SJCRH30 (cell line): ENCODE measurements at regions not wholly inside any gene's neighbourhood (a gene's known extent, or its start where the extent isn't known, plus 50 kb on each side); places are given as distances from the start of the nearest gene placed in this dataset.

Source experiments
- DNase-seq, 2 experiments: peaks; one replicate each; pipeline ENCODE4 v3.0.0-alpha.2; 2015 to 2020
- H3K27ac ChIP-seq: fragments of 250-450 bp; sonication (Bioruptor Pico); 2 replicates; pipeline ENCODE4 v1.5.1; 2020; ENCODE audit warnings: mild to moderate bottlenecking, moderate library complexity
- H3K27me3 ChIP-seq: fragments of 250-450 bp; sonication (Bioruptor Pico); 2 replicates; pipeline ENCODE4 v1.5.1; 2020; ENCODE audit warnings: mild to moderate bottlenecking, moderate library complexity
- H3K36me3 ChIP-seq: fragments of 250-450 bp; sonication (Bioruptor Pico); 2 replicates; pipeline ENCODE4 v1.5.1; 2020; ENCODE audit warnings: mild to moderate bottlenecking, moderate library complexity
- H3K4me1 ChIP-seq: fragments of 250-450 bp; sonication (Bioruptor Pico); 2 replicates; pipeline ENCODE4 v1.5.1; 2020; ENCODE audit warnings: mild to moderate bottlenecking, moderate library complexity
- H3K4me3 ChIP-seq: fragments of 250-450 bp; sonication (Bioruptor Pico); 2 replicates; pipeline ENCODE4 v1.5.1; 2020; ENCODE audit warnings: mild to moderate bottlenecking, moderate library complexity
- H3K9me3 ChIP-seq: fragments of 250-450 bp; sonication (Bioruptor Pico); replicated peaks from 2 replicates; pipeline ENCODE4 v1.5.1; 2020; ENCODE audit warnings: mild to moderate bottlenecking, moderate library complexity

DNA sequence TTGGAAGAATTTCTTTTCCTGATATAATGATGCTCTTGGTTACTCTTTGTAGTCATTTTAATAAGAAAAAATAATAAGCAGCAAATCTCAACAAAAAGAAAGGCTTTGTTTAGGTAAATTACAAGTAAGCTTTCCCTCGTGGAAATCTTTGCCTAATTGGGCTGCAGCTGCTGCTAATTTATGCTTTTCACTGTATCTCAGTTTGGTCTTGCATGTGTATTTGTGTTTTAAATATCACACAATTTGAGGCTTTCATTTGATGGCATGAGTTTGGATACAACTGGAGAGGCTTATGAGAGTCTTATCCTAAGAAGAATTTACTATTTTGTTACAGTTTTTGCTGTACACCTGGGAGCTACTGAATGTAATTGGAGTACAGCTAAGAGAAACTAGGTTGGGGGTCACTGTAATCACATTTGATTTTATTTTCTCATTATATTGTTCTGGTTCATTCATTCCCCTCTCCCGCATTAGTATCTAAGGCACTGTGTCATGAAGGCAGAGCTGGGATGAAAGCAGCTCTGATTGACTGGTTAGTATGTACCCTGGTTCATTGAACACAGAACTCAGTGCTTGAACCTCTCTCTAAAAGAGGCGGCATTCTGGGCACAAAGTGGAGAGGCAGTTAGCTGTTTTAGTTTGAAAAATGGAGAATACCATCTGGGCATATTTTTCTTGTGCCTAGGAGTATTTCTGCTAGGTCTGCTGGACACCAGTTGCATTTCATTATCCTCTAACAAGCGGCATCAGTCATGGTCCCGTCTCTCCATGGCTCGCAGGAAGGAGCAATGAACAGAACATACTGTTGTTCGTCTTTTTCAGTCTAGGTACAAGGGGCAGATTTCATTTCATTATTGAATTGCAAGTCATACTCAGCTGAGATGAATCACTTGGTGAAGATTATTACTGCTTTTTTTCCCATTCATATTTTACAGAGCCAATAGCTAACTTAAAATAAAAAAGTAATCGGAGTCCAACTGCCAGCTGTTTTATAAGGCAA, 118.0 kb upstream of the TMEM260 start:
- no peak overlapping the region for H3K4me3 ChIP-seq
- no peaks in the 10 kb centered on the region for H3K27me3 ChIP-seq
- H3K9me3 ChIP-seq = no peaks in the 10 kb centered on the region
- no peaks in the 10 kb centered on the region for H3K36me3 ChIP-seq
- no peaks in the 10 kb centered on the region for H3K4me1 ChIP-seq
- no peak for DNase-seq
- no peak overlapping the region for H3K27ac ChIP-seq

DNA sequence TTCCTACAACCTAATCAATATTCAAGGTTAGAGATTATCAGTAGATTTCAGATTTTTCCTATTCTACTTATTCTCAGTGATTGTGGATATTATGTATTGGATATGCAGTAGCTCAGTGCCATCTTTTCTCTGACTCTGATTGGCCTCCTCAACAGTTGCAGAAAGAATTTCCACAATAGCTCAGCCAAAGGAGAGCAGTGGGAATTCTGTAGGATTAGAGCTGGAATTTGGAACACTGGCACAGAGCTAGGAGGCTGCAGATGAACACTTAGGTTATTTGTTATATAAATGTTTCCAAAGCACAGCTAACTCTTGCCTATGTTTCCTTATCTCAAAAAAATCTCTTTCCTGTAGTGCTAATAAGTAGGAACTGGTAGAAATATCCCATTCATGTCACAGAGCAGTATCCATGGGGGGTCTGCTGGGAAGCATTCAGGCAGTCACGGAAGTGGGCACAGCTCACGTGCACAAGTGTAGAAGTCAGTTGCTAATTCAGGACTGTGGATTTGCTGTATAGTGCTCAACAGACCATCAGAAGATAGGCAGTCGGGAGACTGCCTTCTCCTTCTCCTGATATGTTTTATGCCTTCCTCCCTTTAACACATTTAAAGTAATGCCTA, 116.2 kb upstream of the TMEM260 start:
- no peaks in the 10 kb centered on the region for H3K36me3 ChIP-seq
- no peaks in the 10 kb centered on the region for H3K9me3 ChIP-seq
- H3K27ac ChIP-seq = no peak overlapping the region
- H3K4me3 ChIP-seq = no peak overlapping the region
- DNase-seq = no peak
- H3K27me3 ChIP-seq = no peaks in the 10 kb centered on the region
- H3K4me1 ChIP-seq = no peaks in the 10 kb centered on the region

DNA sequence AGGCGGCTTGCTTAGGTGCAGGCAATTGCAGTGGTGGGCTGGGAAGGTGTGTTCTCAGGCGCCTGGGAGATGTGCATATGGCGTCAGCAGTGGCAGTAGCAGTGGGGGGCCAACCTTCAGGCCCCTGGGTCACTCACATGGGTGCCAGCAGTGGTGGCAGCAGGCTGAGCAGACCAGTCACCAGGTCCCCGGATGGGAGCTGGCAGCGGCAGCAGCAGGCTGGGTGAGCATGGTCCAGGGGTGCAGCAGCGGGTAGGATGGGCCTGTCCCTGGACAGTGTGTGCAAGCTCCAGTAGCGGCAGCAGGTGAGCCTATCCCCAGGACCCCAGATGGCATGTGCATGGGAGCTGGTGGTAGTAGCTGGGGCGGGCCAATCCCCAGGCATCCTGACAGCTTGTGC, 108.5 kb upstream of the TMEM260 start:
- no peak overlapping the region for H3K27ac ChIP-seq
- DNase-seq = no peak
- no peaks in the 10 kb centered on the region for H3K27me3 ChIP-seq
- H3K36me3 ChIP-seq = no peaks in the 10 kb centered on the region
- H3K9me3 ChIP-seq = no peaks in the 10 kb centered on the region
- no peaks in the 10 kb centered on the region; the same call in 1 of the 2 replicates for H3K4me1 ChIP-seq
- no peak overlapping the region for H3K4me3 ChIP-seq

DNA sequence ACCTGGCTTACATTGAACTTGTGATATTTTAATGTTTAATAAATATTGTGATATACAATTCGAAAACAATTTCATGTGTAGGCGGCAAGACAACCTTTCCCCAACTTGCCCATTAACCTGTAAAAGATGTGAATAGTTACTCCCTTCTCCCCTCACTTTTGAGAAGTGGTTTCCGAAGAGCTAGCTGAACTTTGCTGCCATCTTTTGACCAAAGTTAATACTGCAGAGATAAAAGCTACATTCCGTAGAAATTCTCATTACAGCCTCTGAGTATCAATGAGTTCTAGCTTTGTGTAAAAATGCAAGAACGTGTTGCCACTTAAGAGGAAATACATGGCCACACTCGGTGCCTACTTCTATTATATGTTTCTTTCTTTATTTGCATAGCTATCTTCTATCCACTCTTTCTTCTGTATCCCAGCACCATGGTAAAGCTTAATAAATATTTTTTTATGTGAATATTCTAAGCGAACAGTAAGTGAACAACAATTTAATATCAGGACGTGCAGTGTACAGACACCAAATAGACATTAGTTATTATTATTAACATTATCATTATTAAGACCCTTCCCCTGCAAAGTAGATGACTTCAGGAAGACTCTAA, 105.1 kb upstream of the TMEM260 start:
- no peak overlapping the region for H3K27ac ChIP-seq
- H3K27me3 ChIP-seq = no peaks in the 10 kb centered on the region
- no peak overlapping the region for H3K4me3 ChIP-seq
- H3K4me1 ChIP-seq = no peaks in the 10 kb centered on the region; the same call in 1 of the 2 replicates
- H3K9me3 ChIP-seq = no peaks in the 10 kb centered on the region
- H3K36me3 ChIP-seq = no peaks in the 10 kb centered on the region
- DNase-seq = peak in 1 of 2 experiments; percentile 70

DNA sequence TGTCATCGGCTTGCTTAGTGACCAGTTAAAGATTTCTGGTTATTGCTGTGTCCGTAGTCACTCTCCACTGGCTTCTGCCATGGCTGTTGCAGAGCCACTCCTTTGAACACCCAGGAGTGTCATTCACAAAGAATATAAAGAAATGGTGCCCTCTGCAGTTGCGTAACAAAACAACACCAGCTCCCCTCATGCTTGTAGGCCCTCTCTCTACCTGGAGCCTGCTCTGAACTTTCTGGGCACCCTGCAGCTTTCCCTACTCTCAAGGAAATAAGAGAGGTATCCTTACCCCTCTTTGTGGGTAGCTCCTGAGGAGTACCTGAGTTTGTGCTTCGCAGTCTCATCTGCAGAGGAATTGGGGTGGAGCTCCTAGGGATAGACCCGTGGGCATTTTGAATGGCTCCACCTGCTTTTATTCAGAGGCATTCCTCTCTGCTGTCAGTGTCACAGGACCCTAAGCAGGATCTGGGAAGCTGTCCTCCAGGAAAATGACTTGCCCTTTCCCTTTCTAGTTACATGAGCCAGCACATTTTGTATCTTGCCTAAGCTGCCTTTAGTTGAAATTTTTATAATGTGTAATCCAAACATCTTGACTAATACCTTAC, 97.2 kb upstream of the TMEM260 start:
- no peak overlapping the region for H3K4me3 ChIP-seq
- no peak overlapping the region for H3K27ac ChIP-seq
- no peaks in the 10 kb centered on the region for H3K27me3 ChIP-seq
- no peaks in the 10 kb centered on the region for H3K4me1 ChIP-seq
- no peaks in the 10 kb centered on the region for H3K9me3 ChIP-seq
- peak; percentile 38 to 66 for DNase-seq
- H3K36me3 ChIP-seq = no peaks in the 10 kb centered on the region

DNA sequence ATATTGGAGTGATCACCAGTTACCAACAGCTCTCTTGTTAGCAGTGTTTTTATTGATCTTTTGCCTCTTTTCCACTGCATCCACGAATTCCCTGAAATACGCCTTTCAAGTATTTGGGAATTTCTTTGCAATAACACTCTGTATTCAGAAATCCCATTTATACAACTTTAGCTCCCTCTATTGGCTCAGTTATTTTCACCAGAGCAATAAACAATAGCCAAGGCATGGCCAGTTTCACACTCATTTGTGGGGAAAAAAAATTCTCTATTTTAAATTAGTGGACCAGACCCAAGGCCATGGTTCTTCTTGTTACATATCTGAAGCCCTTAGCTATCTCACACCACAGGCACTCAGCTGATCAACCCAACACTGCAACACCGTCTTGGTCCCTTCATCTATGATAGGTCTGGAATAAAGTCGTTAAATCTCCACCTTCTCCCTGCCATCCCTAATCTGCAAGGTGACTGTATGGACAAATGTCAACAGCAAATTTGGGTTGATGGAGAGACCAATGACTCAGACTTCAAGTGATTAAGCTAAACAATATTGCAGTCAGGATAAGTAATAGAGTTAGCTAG, 92.4 kb upstream of the TMEM260 start:
- no peak overlapping the region for H3K27ac ChIP-seq
- DNase-seq = peak in 1 of 2 experiments; percentile 43
- H3K9me3 ChIP-seq = no peaks in the 10 kb centered on the region
- no peaks in the 10 kb centered on the region for H3K4me1 ChIP-seq
- H3K4me3 ChIP-seq = no peak overlapping the region
- no peaks in the 10 kb centered on the region for H3K36me3 ChIP-seq
- H3K27me3 ChIP-seq = no peaks in the 10 kb centered on the region

DNA sequence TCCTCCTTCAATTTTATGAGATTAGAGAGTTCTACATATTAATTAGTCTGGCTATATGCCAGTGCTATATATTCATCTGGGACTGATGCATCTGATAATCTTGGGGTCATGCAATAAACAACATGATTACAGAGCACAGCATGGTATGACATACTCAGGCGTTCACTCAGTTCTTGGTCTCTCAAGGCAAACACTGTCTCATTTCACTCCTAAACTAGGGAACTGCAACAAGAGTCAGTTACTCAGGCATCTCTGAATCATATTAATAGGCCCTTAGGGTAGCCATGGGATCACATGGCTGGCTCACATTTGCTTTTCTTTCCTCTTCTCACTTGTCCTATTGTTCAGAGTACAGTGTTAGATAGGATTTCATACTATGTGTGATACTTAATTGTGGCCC, 91.8 kb upstream of the TMEM260 start:
- Histone ChIP-seq H3K4me3 (no peak overlapping the region), H3K27ac (no peak overlapping the region), H3K9me3 (no peaks in the 10 kb centered on the region), H3K27me3 (no peaks in the 10 kb centered on the region), H3K36me3 (no peaks in the 10 kb centered on the region), H3K4me1 (no peaks in the 10 kb centered on the region)
- DNase-seq = no peak

DNA sequence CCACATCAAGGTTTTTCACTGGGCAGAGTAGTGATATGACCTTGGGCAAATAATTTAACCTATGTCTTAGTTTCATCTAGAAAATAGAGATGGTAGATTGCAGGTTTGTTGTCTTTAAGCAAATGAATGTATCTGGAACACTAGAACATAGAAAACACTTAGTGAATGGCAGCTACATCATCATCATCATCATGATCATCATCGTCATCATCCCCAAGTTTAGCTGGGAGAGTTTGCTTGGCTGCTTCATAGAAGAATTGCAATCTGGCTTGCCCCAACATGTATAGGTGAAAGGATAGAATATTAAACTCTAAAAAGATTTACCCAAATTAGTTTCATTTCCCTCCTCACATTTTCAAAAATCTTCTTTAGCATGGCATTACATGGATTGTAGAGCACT, 91.3 kb upstream of the TMEM260 start:
- no peaks in the 10 kb centered on the region for H3K4me1 ChIP-seq
- H3K27ac ChIP-seq = no peak overlapping the region
- no peak overlapping the region for H3K4me3 ChIP-seq
- DNase-seq = no peak
- H3K9me3 ChIP-seq = no peaks in the 10 kb centered on the region
- H3K27me3 ChIP-seq = no peaks in the 10 kb centered on the region
- H3K36me3 ChIP-seq = no peaks in the 10 kb centered on the region

DNA sequence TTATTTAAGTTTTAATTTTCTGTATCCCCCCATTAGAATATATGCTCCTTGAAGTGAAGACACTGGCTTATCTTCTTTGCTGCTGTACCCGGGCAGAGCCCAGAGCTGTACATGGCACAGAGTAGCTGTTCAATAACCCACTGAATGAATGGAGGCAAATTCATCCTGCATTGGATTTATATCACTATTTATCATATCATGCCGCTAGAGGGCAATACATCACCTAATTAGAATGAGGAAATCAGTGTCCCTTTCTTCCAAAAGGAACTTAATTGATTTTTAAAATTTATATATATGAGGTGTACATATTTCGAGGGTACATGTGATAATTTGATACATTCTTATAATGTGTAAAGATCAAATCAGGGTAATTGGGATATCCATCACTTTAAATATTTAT, 89.2 kb upstream of the TMEM260 start:
- no peaks in the 10 kb centered on the region for H3K27me3 ChIP-seq
- no peak overlapping the region for H3K4me3 ChIP-seq
- H3K36me3 ChIP-seq = no peaks in the 10 kb centered on the region
- no peak overlapping the region for H3K27ac ChIP-seq
- no peaks in the 10 kb centered on the region for H3K9me3 ChIP-seq
- no peaks in the 10 kb centered on the region for H3K4me1 ChIP-seq
- DNase-seq = peak in 1 of 2 experiments; percentile 62

DNA sequence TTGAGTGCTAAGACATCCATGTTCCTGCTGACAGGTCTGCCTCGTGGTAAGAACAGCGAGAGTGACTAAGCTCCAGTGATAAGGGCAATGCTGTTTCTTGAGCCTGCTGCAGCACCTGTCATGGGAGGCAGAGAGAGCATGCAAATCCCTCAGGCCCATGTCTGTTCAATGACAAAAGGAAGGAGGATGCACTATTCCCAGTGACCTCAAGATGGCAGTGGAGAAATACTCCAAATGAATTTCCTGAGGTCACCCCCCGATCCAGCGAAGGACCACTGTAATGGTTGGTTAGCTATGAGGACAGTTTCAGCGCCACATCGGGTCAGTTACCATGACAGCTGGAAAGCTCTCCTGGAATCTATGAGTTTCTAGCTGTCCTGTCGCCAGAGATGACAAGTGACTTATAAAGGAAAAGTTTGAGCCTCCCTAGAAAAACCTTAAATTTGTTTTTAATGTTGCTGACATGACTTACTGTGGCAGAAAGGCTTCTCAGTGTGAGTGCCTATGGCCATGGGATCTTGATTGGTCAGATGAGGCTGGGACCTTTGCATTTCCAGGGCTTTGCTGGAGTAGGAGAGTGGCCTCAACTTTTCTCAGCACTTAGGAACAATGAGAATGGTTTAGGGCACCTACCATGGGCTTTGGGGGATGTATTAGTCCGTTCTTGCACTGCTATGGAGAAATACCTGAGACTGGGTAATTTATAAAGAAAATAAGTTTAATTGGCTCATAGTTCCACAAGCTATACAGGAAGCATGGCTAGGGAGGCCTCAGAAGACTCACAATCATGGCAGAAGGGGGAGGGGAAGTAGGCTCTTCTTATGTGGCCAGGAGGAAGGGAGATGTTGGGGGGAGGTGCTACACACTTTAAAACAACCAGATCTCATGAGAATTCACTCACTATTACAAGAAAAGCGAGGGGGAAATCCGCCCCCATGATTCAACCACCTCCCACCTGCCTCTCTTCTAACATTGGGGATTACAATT, 88.0 kb upstream of the TMEM260 start:
- peak; percentile 78 to 94 for DNase-seq
- Histone ChIP-seq H3K9me3 (no peaks in the 10 kb centered on the region), H3K27me3 (no peaks in the 10 kb centered on the region), H3K27ac (no peak overlapping the region), H3K4me3 (no peak overlapping the region), H3K4me1 (no peaks in the 10 kb centered on the region), H3K36me3 (no peaks in the 10 kb centered on the region)

DNA sequence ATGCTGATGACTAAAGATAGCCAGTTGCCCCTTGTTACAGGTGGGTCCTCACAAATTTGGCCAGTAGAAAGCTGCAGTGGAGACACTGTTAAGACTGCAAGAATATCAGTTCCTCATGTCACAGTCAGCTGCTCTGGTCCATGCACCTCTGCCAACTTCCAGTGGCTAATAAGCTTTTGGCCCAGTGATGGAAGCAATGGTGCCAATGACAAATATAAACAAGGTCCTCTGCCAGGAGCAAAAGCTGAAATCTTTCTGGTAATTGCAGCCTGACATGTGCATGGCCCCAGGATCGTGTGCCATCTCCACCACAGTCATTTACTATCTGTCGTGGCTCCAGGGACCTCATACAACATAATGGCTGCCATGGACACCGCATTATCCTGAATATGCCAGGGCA, 85.4 kb upstream of the TMEM260 start:
- Histone ChIP-seq H3K27ac (no peak overlapping the region), H3K27me3 (no peaks in the 10 kb centered on the region), H3K4me1 (no peaks in the 10 kb centered on the region), H3K4me3 (no peak overlapping the region), H3K36me3 (no peaks in the 10 kb centered on the region), H3K9me3 (no peaks in the 10 kb centered on the region)
- no peak for DNase-seq

DNA sequence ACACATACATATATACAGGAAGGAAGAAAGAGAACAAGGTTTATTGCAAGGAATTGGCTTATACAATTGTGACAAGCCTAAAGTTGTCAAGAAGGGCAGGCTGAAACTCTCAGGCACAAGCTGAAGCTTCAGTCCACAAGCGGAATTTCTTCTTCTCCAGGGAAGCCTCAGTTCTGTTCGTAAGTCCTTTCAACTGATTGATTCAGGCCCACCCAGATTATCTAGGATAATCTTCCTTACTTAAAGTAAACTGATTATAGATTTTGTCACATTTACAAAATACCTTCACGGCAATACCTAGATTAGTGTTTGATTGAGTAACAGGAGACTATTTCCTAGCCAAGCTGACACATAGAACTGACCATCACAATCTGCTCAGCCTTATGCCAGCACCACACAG, 81.5 kb upstream of the TMEM260 start:
- no peaks in the 10 kb centered on the region for H3K9me3 ChIP-seq
- no peaks in the 10 kb centered on the region for H3K27me3 ChIP-seq
- H3K27ac ChIP-seq = no peak overlapping the region
- H3K36me3 ChIP-seq = no peaks in the 10 kb centered on the region
- no peak for DNase-seq
- H3K4me3 ChIP-seq = no peak overlapping the region
- H3K4me1 ChIP-seq = no peaks in the 10 kb centered on the region

DNA sequence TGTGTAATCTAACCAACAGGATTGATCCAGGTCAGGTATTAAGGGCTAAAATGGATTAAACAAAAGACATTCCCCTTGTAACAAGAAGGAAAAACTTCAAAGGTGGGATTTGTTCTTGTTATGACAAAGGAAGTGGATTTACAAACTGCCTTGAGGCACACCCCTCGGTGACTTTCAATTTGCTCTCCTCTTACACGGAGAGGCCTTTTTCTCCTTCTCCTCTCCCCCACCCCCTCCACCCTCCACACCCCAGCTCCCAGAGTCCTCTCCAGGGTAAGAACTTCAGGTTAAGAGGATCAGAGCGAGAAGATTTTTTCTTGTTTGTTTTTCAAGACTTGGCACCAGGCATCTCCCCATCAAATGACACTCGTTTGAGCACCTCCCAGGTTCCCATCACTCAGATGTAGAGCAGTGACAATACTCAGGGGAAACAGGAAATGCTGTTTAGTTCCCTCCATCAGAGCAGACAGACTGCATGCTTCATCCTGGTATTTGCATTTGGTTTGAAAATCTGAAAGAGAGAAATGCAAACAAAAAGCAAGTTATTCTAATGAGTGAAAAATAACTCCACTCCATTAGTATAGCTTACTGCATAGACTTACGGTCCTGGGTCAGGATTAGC, 77.6 kb upstream of the TMEM260 start:
- peak in 1 of 2 experiments; percentile 10 for DNase-seq
- no peaks in the 10 kb centered on the region for H3K36me3 ChIP-seq
- no peak overlapping the region for H3K4me3 ChIP-seq
- H3K27me3 ChIP-seq = no peaks in the 10 kb centered on the region
- no peaks in the 10 kb centered on the region for H3K4me1 ChIP-seq
- no peak overlapping the region for H3K27ac ChIP-seq
- no peaks in the 10 kb centered on the region for H3K9me3 ChIP-seq
